ENCODE measurements at regions not wholly inside any gene's neighbourhood (a gene's known extent, or its start where the extent isn't known, plus 50 kb on each side); places are given as distances from the start of the nearest gene placed in this dataset.
A peak's percentile ranks its signal among the peaks of the same experiment; 100 is the strongest.

DNA sequence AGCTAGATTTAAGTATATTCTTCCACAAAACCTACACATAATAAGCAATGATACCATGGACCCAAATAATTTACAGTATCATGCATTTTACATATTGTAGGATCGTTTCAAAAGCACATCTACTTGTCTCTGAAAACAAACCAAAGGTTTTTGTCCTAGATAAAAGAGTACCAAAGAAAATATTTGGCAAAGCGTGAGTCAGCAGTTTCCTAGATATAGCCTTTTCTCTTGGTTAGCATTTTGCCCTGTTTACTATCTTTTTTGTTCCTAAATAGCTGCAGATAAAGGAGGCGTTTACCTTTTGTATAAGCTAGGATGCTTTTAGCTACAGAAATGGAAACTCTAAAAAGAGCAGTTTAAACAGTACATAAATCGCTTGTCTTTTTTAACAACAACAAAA lies 305.8 kb upstream of the GULP1 start:
- H3K27ac ChIP-seq = no peak overlapping the region
- H3K27me3 ChIP-seq = no peaks in the 10 kb centered on the region
- H3K9me3 ChIP-seq = no peaks in the 10 kb centered on the region
- H3K4me3 ChIP-seq = no peak overlapping the region
- 54 to 66% (median 56%) methylated on average over 4 of the region's 4 CpGs for WGBS, 4 donors
- peaks cover 0 to 18% (median 12%) of the 10 kb centered on the region in 12 donors for H3K4me1 ChIP-seq
- no peak for TF ChIP-seq POLR2A (IDR thresholded peaks at IDR 0.05)
- TF ChIP-seq, protein P1, sequence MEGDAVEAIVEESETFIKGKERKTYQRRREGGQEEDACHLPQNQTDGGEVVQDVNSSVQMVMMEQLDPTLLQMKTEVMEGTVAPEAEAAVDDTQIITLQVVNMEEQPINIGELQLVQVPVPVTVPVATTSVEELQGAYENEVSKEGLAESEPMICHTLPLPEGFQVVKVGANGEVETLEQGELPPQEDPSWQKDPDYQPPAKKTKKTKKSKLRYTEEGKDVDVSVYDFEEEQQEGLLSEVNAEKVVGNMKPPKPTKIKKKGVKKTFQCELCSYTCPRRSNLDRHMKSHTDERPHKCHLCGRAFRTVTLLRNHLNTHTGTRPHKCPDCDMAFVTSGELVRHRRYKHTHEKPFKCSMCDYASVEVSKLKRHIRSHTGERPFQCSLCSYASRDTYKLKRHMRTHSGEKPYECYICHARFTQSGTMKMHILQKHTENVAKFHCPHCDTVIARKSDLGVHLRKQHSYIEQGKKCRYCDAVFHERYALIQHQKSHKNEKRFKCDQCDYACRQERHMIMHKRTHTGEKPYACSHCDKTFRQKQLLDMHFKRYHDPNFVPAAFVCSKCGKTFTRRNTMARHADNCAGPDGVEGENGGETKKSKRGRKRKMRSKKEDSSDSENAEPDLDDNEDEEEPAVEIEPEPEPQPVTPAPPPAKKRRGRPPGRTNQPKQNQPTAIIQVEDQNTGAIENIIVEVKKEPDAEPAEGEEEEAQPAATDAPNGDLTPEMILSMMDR (IDR thresholded peaks at IDR 0.05) = no peak
- no peak for DNase-seq
- H3K36me3 ChIP-seq = no peaks in the 10 kb centered on the region
- intact Hi-C loops (cut with DNase I) = no loop called here
- ATAC-seq = no peak

DNA sequence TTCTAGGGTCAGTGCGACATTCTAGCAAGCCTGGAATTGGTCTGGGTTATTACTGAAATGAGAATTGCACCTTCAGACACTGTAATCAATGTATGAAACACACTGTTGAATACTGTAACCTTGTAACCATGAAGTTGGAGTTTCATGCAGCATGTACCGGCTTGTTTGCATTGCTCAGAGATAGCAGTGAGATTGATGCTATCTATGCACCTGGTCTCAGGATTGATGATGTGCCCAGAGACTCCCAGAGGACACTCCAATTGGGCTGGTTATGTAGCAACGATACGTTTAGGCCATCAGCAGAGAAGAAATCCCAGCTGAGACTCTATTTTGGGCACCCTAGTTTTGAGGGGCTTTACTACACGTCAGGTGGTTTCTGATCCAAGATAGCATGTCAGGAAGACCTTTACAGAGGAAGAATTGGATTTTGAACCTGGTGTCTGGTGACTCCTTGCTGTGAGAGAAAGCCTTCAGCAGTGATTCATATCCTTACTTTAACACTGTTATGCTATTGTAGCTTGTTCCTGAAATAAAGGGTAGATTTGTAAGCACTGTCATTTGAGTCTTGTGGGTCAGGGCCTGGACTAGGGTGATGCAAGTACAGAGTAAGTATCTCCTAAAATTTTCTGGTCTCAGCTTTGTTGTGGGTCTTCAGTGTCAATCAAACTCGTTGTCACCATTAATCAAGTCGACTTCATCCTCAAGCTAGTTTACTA lies 305.1 kb upstream of the GULP1 start:
- TF ChIP-seq, protein P1 (IDR thresholded peaks at IDR 0.05) = no peak
- no peak for TF ChIP-seq POLR2A (IDR thresholded peaks at IDR 0.05)

DNA sequence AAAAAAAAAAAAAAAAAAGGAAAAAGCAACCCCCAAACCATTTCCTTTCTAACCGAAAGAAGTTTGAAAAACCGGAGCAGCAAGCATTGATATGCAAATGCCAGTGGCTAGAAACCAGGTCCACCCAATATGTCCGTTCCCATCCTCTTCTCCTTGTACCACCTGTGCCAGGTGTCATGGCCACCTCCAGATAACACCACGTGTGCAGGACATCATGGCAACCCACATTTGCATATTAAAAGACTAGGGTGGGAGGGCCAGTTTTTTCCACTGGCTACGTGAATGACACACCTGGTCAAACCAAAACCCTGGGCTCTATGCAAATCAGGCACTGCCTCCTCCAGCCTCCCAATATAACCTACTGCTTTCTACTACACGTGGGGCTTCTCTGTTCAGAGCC lies 303.3 kb upstream of the GULP1 start:
- intact Hi-C loops (cut with DNase I) = no loop called here
- no peak for DNase-seq
- no peaks in the 10 kb centered on the region for H3K27me3 ChIP-seq
- no peak overlapping the region for H3K4me3 ChIP-seq
- H3K9me3 ChIP-seq = no peaks in the 10 kb centered on the region
- no peak overlapping the region for H3K27ac ChIP-seq
- H3K4me1 ChIP-seq = peaks cover 0 to 12% (median under 1%) of the 10 kb centered on the region in 12 donors
- H3K36me3 ChIP-seq = no peaks in the 10 kb centered on the region
- WGBS, 4 donors = 69 to 81% (median 77%) methylated on average over 6 of the region's 6 CpGs
- TF ChIP-seq, protein P1 (IDR thresholded peaks at IDR 0.05) = no peak
- no peak for TF ChIP-seq POLR2A (IDR thresholded peaks at IDR 0.05)
- no peak for ATAC-seq

More for the DNA sequence above, 305.1 kb upstream of the GULP1 start:
- intact Hi-C loops (cut with DNase I) = no loop called here
- H3K4me1 ChIP-seq = peaks cover 0 to 18% (median 12%) of the 10 kb centered on the region in 12 donors
- no peak overlapping the region for H3K27ac ChIP-seq
- WGBS, 4 donors = 74 to 80% (median 76%) methylated on average over 7 of the region's 7 CpGs
- no peaks in the 10 kb centered on the region for H3K27me3 ChIP-seq
- H3K36me3 ChIP-seq = no peaks in the 10 kb centered on the region
- DNase-seq (no peak), ATAC-seq (no peak)
- H3K4me3 ChIP-seq = no peak overlapping the region
- no peaks in the 10 kb centered on the region for H3K9me3 ChIP-seq

DNA sequence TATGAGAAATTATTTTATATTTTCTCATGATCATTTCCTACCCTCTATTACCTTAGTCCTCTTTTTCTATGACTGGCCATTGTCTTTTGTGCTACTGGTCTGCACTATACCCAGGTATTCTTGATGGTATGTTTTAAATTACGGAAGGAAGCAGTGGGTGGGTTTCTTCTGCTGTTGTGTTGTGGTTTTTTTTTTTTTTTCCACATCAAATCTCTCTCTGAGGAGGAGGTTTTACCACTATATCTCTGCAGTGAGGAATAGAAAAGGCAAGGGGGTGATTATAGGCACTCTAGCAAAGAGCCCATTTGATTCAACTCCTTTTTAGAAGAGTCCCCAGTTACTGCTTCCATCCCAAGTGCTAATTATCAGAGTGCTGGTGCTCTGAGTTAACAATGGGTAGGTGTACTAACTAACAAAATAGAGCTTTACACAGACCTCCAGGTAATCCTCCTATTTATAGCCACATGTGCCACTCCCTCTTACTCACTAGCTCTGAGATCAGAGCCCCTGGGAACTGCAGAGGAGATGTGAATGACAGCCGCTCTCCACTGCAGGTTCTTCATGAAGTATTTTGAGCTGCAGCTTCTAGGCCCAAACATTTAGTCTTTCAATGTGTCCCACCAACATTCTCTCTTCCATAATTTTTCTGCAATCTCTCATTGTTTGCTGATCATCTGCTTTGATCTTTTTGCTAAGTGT lies 301.6 kb upstream of the GULP1 start:
- ATAC-seq = peak in 2 of 4 donors; percentile 41 to 44
- intact Hi-C loops (cut with DNase I) = no loop called here
- H3K4me1 ChIP-seq = peaks cover 0 to 9% (median 0%) of the 10 kb centered on the region in 12 donors

More for the DNA sequence above, 301.6 kb upstream of the GULP1 start:
- Histone ChIP-seq H3K27me3 (no peaks in the 10 kb centered on the region), H3K36me3 (no peaks in the 10 kb centered on the region), H3K27ac (no peak overlapping the region), H3K9me3 (no peaks in the 10 kb centered on the region), H3K4me3 (no peak overlapping the region)
- TF ChIP-seq POLR2A (IDR thresholded peaks at IDR 0.05) = no peak
- TF ChIP-seq, protein P1 (IDR thresholded peaks at IDR 0.05) = no peak
- no peak for DNase-seq
- WGBS, 4 donors = 31 to 84% (median 78%) methylated on average over 2 of the region's 2 CpGs

All from heart left ventricle (tissue), 16 donors.